ENCODE measurements at regions not wholly inside any gene's neighbourhood (a gene's known extent, or its start where the extent isn't known, plus 50 kb on each side); places are given as distances from the start of the nearest gene placed in this dataset.
"Not testable (repeated sequence)": the region's sequence is repeated elsewhere in the genome, so short reads cannot be mapped to it uniquely, and the experiment has no call there.

GRCh38 chr12:9413862-9414261 lies 193.9 kb downstream of the KLRB1 start:
- H2AK5ac ChIP-seq (ENCODE audit: low read depth, low read length); H3K14ac ChIP-seq (replicated peaks; ENCODE audit: low read depth, low read length); H4K8ac ChIP-seq (ENCODE audit: low read depth in 2 of 2, low read length in 2 of 2); POLR2A ChIA-PET (ENCODE audit: unreplicated experiment); ATAC-seq (ENCODE audit: low read depth); H2BK5ac ChIP-seq (ENCODE audit: low read depth, low read length, poor library complexity, severe bottlenecking); H3K56ac ChIP-seq (ENCODE audit: extremely low read depth, insufficient read depth, low read length); H3K4ac ChIP-seq (ENCODE audit: low read depth, low read length); H3K23ac ChIP-seq (ENCODE audit: low read depth, low read length); H3K79me1 ChIP-seq (ENCODE audit: low read depth in 1 of 2, low read length in 2 of 2); dilution Hi-C loops (cut with HindIII; ENCODE audit: low sequenced_read_pairs, unreplicated experiment); H2BK20ac ChIP-seq (ENCODE audit: low read depth, low read length); H4K91ac ChIP-seq (ENCODE audit: insufficient read depth, low read depth, low read length); H3K9me1 ChIP-seq (ENCODE audit: insufficient read depth, low read length); H2AFZ ChIP-seq (replicated peaks; ENCODE audit: low read length, poor library complexity); in situ Hi-C loops (cut with MboI; ENCODE audit: low sequenced_read_pairs); H3K4me3 ChIP-seq (ENCODE audit: insufficient read depth, low read depth, low read length); H2BK120ac ChIP-seq (ENCODE audit: low read depth, low read length); H3K27ac ChIP-seq (ENCODE audit: insufficient read depth, low read length); H3K18ac ChIP-seq (ENCODE audit: low read depth, low read length); H3K9me3 ChIP-seq (ENCODE audit: control insufficient read depth, insufficient read depth, low read length); DNase-seq; CTCF ChIA-PET; H3K4me1 ChIP-seq (ENCODE audit: control insufficient read depth, insufficient read depth, low read length); H2BK15ac ChIP-seq (ENCODE audit: low read depth, low read length); H4K20me1 ChIP-seq (ENCODE audit: insufficient read depth, low read length); H2AK9ac ChIP-seq (replicated peaks; ENCODE audit: low read depth, low read length, poor library complexity); H3K9ac ChIP-seq (ENCODE audit: low read depth, low read length); BruUV-seq (replicated peaks); intact Hi-C loops (cut with micrococcal nuclease); H4K5ac ChIP-seq (ENCODE audit: low read depth, low read length); H3K36me3 ChIP-seq (ENCODE audit: control insufficient read depth, insufficient read depth, low read length); H3K4me2 ChIP-seq (ENCODE audit: low read depth, low read length); H3K27me3 ChIP-seq (ENCODE audit: control insufficient read depth, insufficient read depth, low read length): not testable (repeated sequence)
- WGBS, 2 experiments (ENCODE audit: extremely low coverage in 2 of 2, insufficient read length in 1 of 2) = 85% methylated on average over 4 of the region's 7 CpGs; no CpG with 5 or more reads in 1 of the 2 experiments

GRCh38 chr12:9412459-9412858 lies 195.3 kb downstream of the KLRB1 start:
- not testable (repeated sequence) for H3K27me3 ChIP-seq (ENCODE audit: control insufficient read depth, insufficient read depth, low read length)
- WGBS, 2 experiments (ENCODE audit: extremely low coverage in 2 of 2, insufficient read length in 1 of 2) = 83% methylated on average over 1 of the region's 3 CpGs; no CpG with 5 or more reads in 1 of the 2 experiments

More at GRCh38 chr12:9412459-9412858, 195.3 kb downstream of the KLRB1 start:
- DNase-seq; CTCF ChIA-PET; H4K20me1 ChIP-seq (ENCODE audit: insufficient read depth, low read length); H4K8ac ChIP-seq (ENCODE audit: low read depth in 2 of 2, low read length in 2 of 2); H2AK9ac ChIP-seq (replicated peaks; ENCODE audit: low read depth, low read length, poor library complexity); H2BK120ac ChIP-seq (ENCODE audit: low read depth, low read length); POLR2A ChIA-PET (ENCODE audit: unreplicated experiment); dilution Hi-C loops (cut with HindIII; ENCODE audit: low sequenced_read_pairs, unreplicated experiment); H3K18ac ChIP-seq (ENCODE audit: low read depth, low read length); ATAC-seq (ENCODE audit: low read depth); H3K4me3 ChIP-seq (ENCODE audit: insufficient read depth, low read depth, low read length); H3K79me1 ChIP-seq (ENCODE audit: low read depth in 1 of 2, low read length in 2 of 2); H2BK15ac ChIP-seq (ENCODE audit: low read depth, low read length); H4K91ac ChIP-seq (ENCODE audit: insufficient read depth, low read depth, low read length); in situ Hi-C loops (cut with MboI; ENCODE audit: low sequenced_read_pairs); H3K9me1 ChIP-seq (ENCODE audit: insufficient read depth, low read length); H3K14ac ChIP-seq (replicated peaks; ENCODE audit: low read depth, low read length); H2AK5ac ChIP-seq (ENCODE audit: low read depth, low read length); H2BK20ac ChIP-seq (ENCODE audit: low read depth, low read length); H3K9me3 ChIP-seq (ENCODE audit: control insufficient read depth, insufficient read depth, low read length); H2AFZ ChIP-seq (replicated peaks; ENCODE audit: low read length, poor library complexity); intact Hi-C loops (cut with micrococcal nuclease); H3K27ac ChIP-seq (ENCODE audit: insufficient read depth, low read length); H3K23ac ChIP-seq (ENCODE audit: low read depth, low read length); BruUV-seq (replicated peaks); H3K4ac ChIP-seq (ENCODE audit: low read depth, low read length); H2BK5ac ChIP-seq (ENCODE audit: low read depth, low read length, poor library complexity, severe bottlenecking); H3K36me3 ChIP-seq (ENCODE audit: control insufficient read depth, insufficient read depth, low read length); H4K5ac ChIP-seq (ENCODE audit: low read depth, low read length); H3K9ac ChIP-seq (ENCODE audit: low read depth, low read length); H3K4me1 ChIP-seq (ENCODE audit: control insufficient read depth, insufficient read depth, low read length); H3K4me2 ChIP-seq (ENCODE audit: low read depth, low read length); H3K56ac ChIP-seq (ENCODE audit: extremely low read depth, insufficient read depth, low read length): not testable (repeated sequence)
